CD14-positive monocyte (primary cell): ENCODE measurements at regions not wholly inside any gene's neighbourhood (a gene's known extent, or its start where the extent isn't known, plus 50 kb on each side); places are given as distances from the start of the nearest gene placed in this dataset.

Experiments used
- DNase-seq, 3 donors: peaks; one replicate each; pipeline ENCODE4 v3.0.0-alpha.2; 2011 to 2022
- H2AFZ ChIP-seq: 2 replicates; pipeline ENCODE4 v1.6.0; 2012; ENCODE audit warnings: mild to moderate bottlenecking, low read depth, low read length, inconsistent platforms; ENCODE audit not compliant: insufficient read depth, poor library complexity, severe bottlenecking
- H3K27ac ChIP-seq, 2 donors: 1 replicate in 1 of 2; 2 replicates in 1 of 2; pipeline ENCODE4 v1.5.1; 2012 to 2013; ENCODE audit warnings: low read length in 2 of 2, control low read depth in 1 of 2, inconsistent platforms in 1 of 2, low read depth in 1 of 2, mild to moderate bottlenecking in 1 of 2
- H3K27me3 ChIP-seq, 2 donors: one replicate each; pipeline versions ENCODE4 v1.6.0 to v1.6.1; 2011 to 2013; ENCODE audit warnings: low read length in 2 of 2; ENCODE audit not compliant: control insufficient read depth in 2 of 2, insufficient read depth in 2 of 2
- H3K36me3 ChIP-seq, 2 donors: replicated peaks in 1 of 2; 1 replicate in 1 of 2; 2 replicates in 1 of 2; pipeline versions ENCODE4 v1.5.1 to v1.6.1; 2012 to 2013; ENCODE audit warnings: low read length in 2 of 2, control low read depth in 1 of 2, inconsistent platforms in 1 of 2, mild to moderate bottlenecking in 1 of 2; ENCODE audit not compliant: insufficient read depth in 2 of 2, control insufficient read depth in 1 of 2
- H3K4me1 ChIP-seq, 2 donors: 1 replicate in 1 of 2; 2 replicates in 1 of 2; pipeline versions ENCODE4 v1.5.1 to v1.6.1; 2012 to 2013; ENCODE audit warnings: low read length in 2 of 2, control low read depth in 1 of 2, inconsistent platforms in 1 of 2, mild to moderate bottlenecking in 1 of 2, moderate library complexity in 1 of 2; ENCODE audit not compliant: insufficient read depth in 2 of 2, control insufficient read depth in 1 of 2
- H3K4me2 ChIP-seq: replicated peaks from 2 replicates; pipeline ENCODE3; 2012; ENCODE audit warnings: low read length, moderate library complexity, mild to moderate bottlenecking; ENCODE audit not compliant: poor library complexity, severe bottlenecking; ENCODE audit errors: extremely low read depth
- H3K4me3 ChIP-seq, 3 experiments: fragments of 200-600 bp in 1 of 3; sonication (generic) in 1 of 3; replicated peaks in 1 of 3; 1 replicate in 2 of 3; 2 replicates in 1 of 3; pipeline ENCODE4 v1.5.1; 2011 to 2013; ENCODE audit warnings: low read length in 3 of 3, mild to moderate bottlenecking in 3 of 3, control low read depth in 2 of 3, low read depth in 2 of 3, inconsistent platforms in 1 of 3, moderate library complexity in 1 of 3
- H3K79me2 ChIP-seq: 2 replicates; pipeline ENCODE4 v1.6.0; 2012; ENCODE audit warnings: mild to moderate bottlenecking, control low read depth, inconsistent platforms, low read length, moderate library complexity; ENCODE audit not compliant: insufficient read depth
- H3K9ac ChIP-seq: 2 replicates; pipeline ENCODE4 v1.6.0; 2017; ENCODE audit warnings: low read length, mild to moderate bottlenecking; ENCODE audit not compliant: insufficient read depth, poor library complexity, severe bottlenecking
- H3K9me3 ChIP-seq, 2 donors: replicated peaks in 1 of 2; 1 replicate in 1 of 2; 2 replicates in 1 of 2; pipeline versions ENCODE4 v1.5.1 to v1.6.1; 2012 to 2013; ENCODE audit warnings: low read length in 2 of 2, control low read depth in 1 of 2; ENCODE audit not compliant: control insufficient read depth in 1 of 2, insufficient read depth in 1 of 2
- H4K20me1 ChIP-seq: 2 replicates; pipeline ENCODE4 v1.6.0; 2012; ENCODE audit warnings: mild to moderate bottlenecking, low read length, control low read depth, moderate library complexity; ENCODE audit not compliant: insufficient read depth
- H3K27ac Mint-ChIP-seq, 7 donors: one replicate each; pipeline ENCODE4 v1.8.0; 2020; ENCODE audit warnings: mild to moderate bottlenecking in 7 of 7, mixed read lengths in 7 of 7, moderate library complexity in 6 of 7, inconsistent platforms in 2 of 7
- H3K27me3 Mint-ChIP-seq, 3 donors: one replicate each; pipeline ENCODE4 v1.8.0; 2021 to 2022; ENCODE audit warnings: low read depth in 3 of 3, mild to moderate bottlenecking in 3 of 3, mixed read lengths in 3 of 3, moderate library complexity in 3 of 3, inconsistent platforms in 1 of 3
- H3K36me3 Mint-ChIP-seq, 2 donors: one replicate each; pipeline ENCODE4 v1.8.0; 2020; ENCODE audit warnings: mixed read lengths in 2 of 2, inconsistent platforms in 1 of 2, mild to moderate bottlenecking in 1 of 2
- H3K4me1 Mint-ChIP-seq: one replicate; pipeline ENCODE4 v1.8.0; 2020; ENCODE audit warnings: mild to moderate bottlenecking, mixed read lengths
- H3K4me3 Mint-ChIP-seq, 2 donors: one replicate each; pipeline ENCODE4 v1.8.0; 2020; ENCODE audit warnings: mild to moderate bottlenecking in 2 of 2, mixed read lengths in 2 of 2, moderate library complexity in 1 of 2
- H3K9me3 Mint-ChIP-seq, 7 donors: one replicate each; pipeline ENCODE4 v1.8.0; 2020 to 2022; ENCODE audit warnings: mixed read lengths in 7 of 7, mild to moderate bottlenecking in 6 of 7, moderate library complexity in 6 of 7, inconsistent platforms in 2 of 7
- CTCF ChIP-seq: fragments of 200-600 bp; IDR thresholded peaks from one replicate; pipeline ENCODE4 v1.8.0; 2022; ENCODE audit warnings: antibody characterized with exemption, mild to moderate bottlenecking
- WGBS: methylation state at CpG from one replicate; pipeline ENCODE4 v1.1.5; 2013; ENCODE audit warnings: missing lambda C conversion rate; ENCODE audit not compliant: insufficient coverage; 5-methylcytosine and 5-hydroxymethylcytosine counted together
- intact Hi-C, 2 donors: fragments of 100-400 bp; cut with micrococcal nuclease; formaldehyde crosslinking; loops; one replicate each; pipeline versions ENCODE4 v1.15.0 to v1.15.1; 2023

DNA sequence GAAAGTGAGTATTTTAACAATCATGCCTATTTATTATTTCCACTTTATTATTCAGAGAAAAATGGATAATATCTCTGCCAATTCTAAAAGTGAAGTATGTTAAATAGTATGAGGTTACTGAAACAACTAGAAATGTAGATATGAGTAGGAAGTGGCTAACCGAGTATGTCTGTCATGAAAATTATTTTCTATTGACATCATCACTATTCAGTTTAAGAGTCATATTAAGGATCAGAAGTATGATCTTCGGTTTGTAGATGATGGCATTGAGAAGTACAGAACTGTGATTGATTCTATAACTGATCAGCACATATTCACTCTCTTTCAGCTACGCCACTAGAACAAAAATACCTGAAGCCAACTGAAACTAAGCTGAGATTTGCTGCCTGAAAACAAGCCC lies 146.4 kb upstream of the SLITRK5 start:
- Histone ChIP-seq H3K4me3 (no peak overlapping the region), H3K4me1 (no peaks in the 10 kb centered on the region), H3K27me3 (no peaks in the 10 kb centered on the region), H3K9ac (no peak overlapping the region), H3K36me3 (no peaks in the 10 kb centered on the region), H3K9me3 (peaks cover 6 to 18% of the 10 kb centered on the region in 2 donors), H2AFZ (no peak overlapping the region), H3K4me2 (no peak overlapping the region), H3K79me2 (no peaks in the 10 kb centered on the region), H4K20me1 (no peaks in the 10 kb centered on the region), H3K27ac (no peak overlapping the region)
- H3K4me1 Mint-ChIP-seq: no peaks in the 10 kb centered on the region
- no peak overlapping the region for H3K27ac Mint-ChIP-seq
- DNase-seq: no peak
- peaks cover 2 to 5% (median 3%) of the 10 kb centered on the region in 7 donors for H3K9me3 Mint-ChIP-seq
- H3K27me3 Mint-ChIP-seq: no peaks in the 10 kb centered on the region
- intact Hi-C loops: no loop called here
- H3K36me3 Mint-ChIP-seq: no peaks in the 10 kb centered on the region
- no CpG with 5 or more reads among the region's 3 CpGs for WGBS
- no peak for TF ChIP-seq CTCF
- H3K4me3 Mint-ChIP-seq: no peak overlapping the region

GRCh38 chr13:87533776-87534175 lies 137.4 kb upstream of the SLITRK5 start:
- no peaks in the 10 kb centered on the region for H3K4me1 Mint-ChIP-seq
- Histone ChIP-seq H3K4me1 (no peaks in the 10 kb centered on the region), H3K9me3 (peaks cover 0 to 11% of the 10 kb centered on the region in 2 donors), H3K79me2 (no peaks in the 10 kb centered on the region), H3K9ac (no peak overlapping the region), H2AFZ (no peak overlapping the region), H3K27ac (no peak overlapping the region), H4K20me1 (no peaks in the 10 kb centered on the region), H3K36me3 (no peaks in the 10 kb centered on the region), H3K27me3 (no peaks in the 10 kb centered on the region), H3K4me2 (no peak overlapping the region), H3K4me3 (no peak overlapping the region)
- intact Hi-C loops: no loop called here
- no peaks in the 10 kb centered on the region for H3K36me3 Mint-ChIP-seq
- no peaks in the 10 kb centered on the region for H3K27me3 Mint-ChIP-seq
- H3K27ac Mint-ChIP-seq: no peak overlapping the region
- DNase-seq: no peak
- H3K9me3 Mint-ChIP-seq: peaks cover 0 to 5% (median 3%) of the 10 kb centered on the region in 7 donors
- no peak for TF ChIP-seq CTCF
- H3K4me3 Mint-ChIP-seq: no peak overlapping the region
